NCI-H82 treated with DMSO at 0.1 percent for 48 hours (cell line): ENCODE measurements at regions not wholly inside any gene's neighbourhood (a gene's known extent, or its start where the extent isn't known, plus 50 kb on each side); places are given as distances from the start of the nearest gene placed in this dataset.
A peak's percentile ranks its signal among the peaks of the same experiment; 100 is the strongest.
"Not testable (repeated sequence)": the region's sequence is repeated elsewhere in the genome, so short reads cannot be mapped to it uniquely, and the experiment has no call there.

ENCODE experiments used
- DNase-seq: peaks from one replicate; lab custom pipeline; 2025; ENCODE audit not compliant: unreplicated experiment; lab: John Stamatoyannopoulos, UW

GRCh38 chr4:66955784-66956183, 589.5 kb downstream of the CENPC start:
- DNase-seq: no peak

DNA sequence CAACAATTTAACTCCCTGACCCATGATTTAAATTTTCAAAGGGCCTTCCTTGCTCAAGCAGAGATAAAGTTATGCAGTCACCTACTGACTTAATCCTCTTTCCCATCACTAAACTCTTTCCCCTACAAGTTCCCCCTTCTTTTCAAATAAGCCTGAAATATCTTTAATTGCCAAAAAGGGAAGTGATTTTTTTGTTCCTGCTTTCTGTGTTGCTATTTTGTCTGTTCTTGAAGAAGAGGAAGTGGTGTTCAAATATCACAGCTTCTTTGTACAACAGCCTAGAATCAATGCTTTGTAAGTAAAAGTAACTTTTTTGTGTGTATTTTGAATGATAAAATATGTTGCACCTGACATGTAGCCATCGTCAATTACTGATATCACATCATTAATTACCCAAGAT, 595.9 kb downstream of the CENPC start:
- DNase-seq: no peak

DNA sequence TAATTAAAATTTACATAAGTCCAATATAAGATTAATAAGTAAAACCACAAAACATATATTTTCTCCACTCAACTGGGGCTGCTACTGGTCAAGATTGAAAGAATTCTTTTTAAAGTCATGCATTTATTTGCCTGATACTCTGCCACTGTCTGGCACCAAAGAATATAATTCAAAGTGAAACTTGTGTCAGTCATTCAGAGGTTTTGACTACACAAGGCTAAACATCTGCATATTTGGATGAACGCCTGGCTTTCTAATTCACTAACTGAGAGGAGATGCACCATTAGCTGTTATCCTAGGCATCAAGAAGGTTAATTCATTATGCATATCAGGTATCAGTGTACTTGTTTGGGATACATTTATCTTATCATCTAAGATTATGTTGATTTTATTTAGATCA, 598.5 kb downstream of the CENPC start:
- no peak for DNase-seq

GRCh38 chr4:66943112-66943511, 602.2 kb downstream of the CENPC start:
- DNase-seq: no peak

- not testable (repeated sequence) for DNase-seq
Observed at GRCh38 chr4:66931981-66932380, 613.3 kb downstream of the CENPC start.

DNA sequence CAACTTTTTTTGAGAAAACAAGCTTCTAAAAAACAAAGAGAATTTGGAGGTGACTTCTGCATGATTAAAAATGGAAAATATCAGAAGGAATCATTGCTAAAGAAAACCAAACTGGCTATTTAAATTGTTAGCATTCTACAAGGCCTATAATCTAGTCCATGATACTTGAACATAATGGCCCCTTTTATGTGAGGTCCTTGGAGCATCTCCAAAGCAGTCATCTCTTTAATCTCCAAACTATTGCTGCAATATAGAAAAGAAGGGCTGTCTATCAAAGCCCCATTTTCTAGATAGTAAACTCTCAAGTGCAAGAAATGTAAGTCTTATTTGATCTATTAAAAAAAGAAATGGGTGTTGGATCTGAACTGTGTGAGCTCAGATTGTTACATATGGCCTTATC, 615.1 kb downstream of the CENPC start:
- DNase-seq: no peak

GRCh38 chr4:66929748-66930147, 615.6 kb downstream of the CENPC start:
- peak; percentile 56 for DNase-seq

GRCh38 chr4:66928881-66929280, 616.4 kb downstream of the CENPC start:
- not testable (repeated sequence) for DNase-seq

DNA sequence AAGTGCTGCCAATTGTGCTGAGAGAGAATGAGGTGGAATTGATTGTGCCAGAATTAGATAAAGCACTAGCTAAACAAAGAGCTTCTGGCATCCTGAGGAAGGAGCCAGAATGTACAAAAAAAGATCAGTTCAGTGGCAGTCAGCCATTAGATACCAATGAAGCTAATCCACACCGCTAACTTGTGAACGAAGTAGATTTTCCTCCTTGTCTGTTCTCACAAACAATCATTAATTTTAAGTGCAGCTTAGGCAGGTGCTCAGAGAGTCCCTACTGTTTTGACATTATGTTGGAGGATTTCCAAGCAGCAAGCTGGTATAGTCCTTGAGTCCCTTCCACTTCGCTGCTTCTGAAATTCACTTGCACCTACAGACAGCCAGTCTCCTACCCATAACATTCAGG, 617.4 kb downstream of the CENPC start:
- DNase-seq: peak; percentile 71

GRCh38 chr4:66926687-66927086, 618.6 kb downstream of the CENPC start:
- DNase-seq: no peak

DNA sequence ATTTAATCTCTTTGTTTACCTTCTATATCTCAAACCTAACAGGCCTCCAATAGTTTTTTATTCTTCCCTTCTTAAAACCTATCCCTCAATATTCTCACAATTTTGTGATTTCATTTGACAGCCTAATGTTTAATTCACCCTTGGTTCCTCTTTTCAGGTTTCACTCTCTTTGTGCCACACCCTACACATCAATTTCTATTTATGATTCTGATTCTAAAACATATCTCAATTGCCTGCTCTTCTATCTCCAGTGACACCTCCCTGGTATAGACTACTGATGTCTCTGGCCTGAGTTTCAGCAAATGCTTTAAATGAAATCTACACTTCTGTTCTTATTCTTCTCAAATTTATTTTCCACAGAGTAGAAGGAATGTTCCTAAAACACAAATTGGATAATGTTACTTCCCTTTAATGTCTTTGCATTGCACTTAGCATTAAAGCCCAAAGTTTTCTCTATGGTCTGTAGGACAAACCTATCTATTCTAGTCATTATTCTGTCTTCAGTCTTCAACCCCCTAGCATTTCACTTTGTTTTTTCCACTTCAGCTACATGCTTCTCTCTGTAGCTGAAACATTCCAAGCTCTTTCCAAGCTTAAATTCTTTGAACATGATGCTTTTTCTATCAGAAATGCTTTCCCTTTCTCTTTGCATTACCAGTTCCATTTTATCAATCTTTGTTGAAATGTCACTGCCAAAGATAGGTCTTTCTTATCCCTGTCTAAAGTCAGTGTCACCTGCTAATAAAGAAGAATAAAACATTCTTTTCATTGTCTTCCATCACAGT, 622.0 kb downstream of the CENPC start:
- DNase-seq: no peak

DNA sequence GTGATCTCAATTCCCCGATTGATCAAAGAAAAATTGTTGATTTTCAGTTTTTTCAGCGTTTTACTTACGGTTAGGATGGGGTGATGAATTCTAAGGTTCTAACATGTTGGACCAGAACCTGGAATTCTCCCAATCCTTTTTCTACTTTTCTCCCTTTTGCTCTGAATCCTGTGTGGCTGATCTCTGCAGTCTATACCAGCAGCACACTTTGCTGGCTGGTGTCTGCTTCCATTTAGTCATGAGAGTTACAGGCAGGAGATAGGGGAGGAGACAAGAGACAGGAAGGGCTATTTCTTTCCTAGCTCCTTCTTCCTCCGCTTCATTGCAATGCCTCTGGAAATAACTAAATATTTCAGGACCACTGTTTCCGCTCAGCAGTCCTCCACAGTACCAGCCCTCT, 623.9 kb downstream of the CENPC start:
- no peak for DNase-seq

DNA sequence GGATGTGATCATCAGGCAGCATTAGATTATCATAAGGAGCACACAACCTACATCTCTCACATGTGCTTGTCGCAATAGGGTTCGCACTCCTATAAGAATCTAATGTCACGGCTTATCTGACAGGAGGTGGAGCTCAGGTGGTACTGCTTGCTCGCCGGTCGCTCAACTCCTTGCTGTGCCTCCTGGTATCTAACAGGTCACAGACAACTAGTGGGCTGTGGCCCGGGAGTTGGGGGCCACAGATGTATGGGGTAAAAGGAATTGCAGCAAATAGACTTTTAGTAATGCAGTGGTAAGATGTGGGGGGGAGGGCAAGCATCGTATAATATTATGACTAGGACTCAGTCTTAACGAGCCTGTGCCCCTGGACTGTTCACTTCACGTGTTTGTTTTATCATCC, 624.8 kb downstream of the CENPC start:
- DNase-seq: no peak

DNA sequence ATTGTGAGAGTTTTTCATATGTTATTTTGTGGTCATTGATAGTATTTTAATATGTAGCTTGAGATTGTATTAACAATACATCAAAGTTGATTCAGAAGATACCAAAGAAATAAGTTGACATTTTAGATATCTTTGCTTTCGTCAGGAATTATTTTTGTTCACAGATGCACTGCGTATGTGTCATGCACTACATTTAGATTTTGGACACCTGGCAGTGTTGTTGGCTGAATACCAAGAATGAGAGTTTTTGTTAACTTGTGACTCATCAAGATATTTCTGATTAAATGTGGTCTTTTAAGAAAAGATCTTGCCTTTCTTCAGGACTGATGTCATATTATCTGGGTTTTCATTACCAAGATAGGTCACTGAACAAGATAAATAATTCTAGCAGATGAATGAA, 633.4 kb downstream of the CENPC start:
- no peak for DNase-seq

GRCh38 chr4:66906314-66906713, 639.0 kb downstream of the CENPC start:
- peak; percentile 93 for DNase-seq

- DNase-seq: no peak
Observed at GRCh38 chr4:66899422-66900065, 645.8 kb downstream of the CENPC start.

- DNase-seq: no peak
Observed at GRCh38 chr4:66893807-66894206, 651.5 kb downstream of the CENPC start.

GRCh38 chr4:66887061-66887460, 658.2 kb downstream of the CENPC start:
- DNase-seq: no peak

- no peak for DNase-seq
Observed at GRCh38 chr4:66885501-66886165, 659.7 kb downstream of the CENPC start.

- no peak for DNase-seq
Observed at GRCh38 chr4:66876946-66877345, 668.4 kb downstream of the CENPC start.

GRCh38 chr4:66872661-66873060, 672.6 kb downstream of the CENPC start:
- DNase-seq: no peak

- DNase-seq: no peak
Observed at GRCh38 chr4:66863481-66863880, 681.8 kb downstream of the CENPC start.
